ENCODE measurements at regions not wholly inside any gene's neighbourhood (a gene's known extent, or its start where the extent isn't known, plus 50 kb on each side); places are given as distances from the start of the nearest gene placed in this dataset.
A peak's percentile ranks its signal among the peaks of the same experiment; 100 is the strongest.

DNA sequence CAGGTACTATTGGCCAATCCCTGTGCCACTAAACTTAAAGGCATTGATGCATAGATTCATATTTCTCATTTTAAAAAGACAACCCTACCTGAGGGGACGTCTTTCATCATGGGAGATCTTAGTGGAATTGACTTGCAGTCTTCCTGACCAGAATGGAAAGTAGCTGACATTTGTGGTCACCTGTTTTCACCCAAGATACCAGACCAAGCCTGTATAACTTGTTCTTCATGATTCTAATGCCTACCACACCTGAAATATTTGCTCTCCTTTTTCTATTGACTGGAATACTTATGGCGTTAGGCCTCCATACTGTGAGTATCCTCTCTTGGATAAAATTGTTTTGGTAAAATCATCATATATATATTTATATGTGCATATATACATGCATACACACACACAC lies 54.7 kb upstream of the XCR1 start:
- 55 to 74% methylated on average over 2 of the region's 2 CpGs for WGBS, 2 experiments (ENCODE audit: low coverage in 1 of 2, low lambda C conversion rate in 2 of 2, missing lambda C conversion rate in 2 of 2)
- Histone ChIP-seq H3K9me3 (ENCODE audit: low read depth) (no peaks in the 10 kb centered on the region), H3K4me2 (ENCODE audit: unreplicated experiment) (no peak overlapping the region), H3K9me2 (ENCODE audit: insufficient read depth) (no peaks in the 10 kb centered on the region), H2AFZ (no peak overlapping the region), H3K27ac (no peak overlapping the region), H3K27me3 (replicated peaks; ENCODE audit: insufficient read depth) (no peaks in the 10 kb centered on the region), H3K4me3 (no peak overlapping the region), H3K79me2 (ENCODE audit: insufficient read depth) (no peaks in the 10 kb centered on the region), H4K20me1 (ENCODE audit: insufficient read depth) (no peaks in the 10 kb centered on the region), H3K4me1 (ENCODE audit: insufficient read depth) (no peaks in the 10 kb centered on the region), H3F3A (ENCODE audit: insufficient read depth) (no peaks in the 10 kb centered on the region), H3K9ac (no peak overlapping the region), H3K36me3 (ENCODE audit: low read depth) (no peaks in the 10 kb centered on the region)
- TF ChIP-seq EZH2 (IDR thresholded peaks at IDR 0.05; ENCODE audit: insufficient read depth, poor library complexity, severe bottlenecking) = no peak
- TF ChIP-seq EZH2phosphoT487 (IDR thresholded peaks at IDR 0.05; ENCODE audit: insufficient read depth, low read depth) = no peak
- in situ Hi-C loops (cut with MboI) = loop anchor here (10.0 to 25.0 kb wide), 2 partner anchors 283 to 570 kb away; no protein-coding TSS in a partner anchor
- no peak for DNase-seq

DNA sequence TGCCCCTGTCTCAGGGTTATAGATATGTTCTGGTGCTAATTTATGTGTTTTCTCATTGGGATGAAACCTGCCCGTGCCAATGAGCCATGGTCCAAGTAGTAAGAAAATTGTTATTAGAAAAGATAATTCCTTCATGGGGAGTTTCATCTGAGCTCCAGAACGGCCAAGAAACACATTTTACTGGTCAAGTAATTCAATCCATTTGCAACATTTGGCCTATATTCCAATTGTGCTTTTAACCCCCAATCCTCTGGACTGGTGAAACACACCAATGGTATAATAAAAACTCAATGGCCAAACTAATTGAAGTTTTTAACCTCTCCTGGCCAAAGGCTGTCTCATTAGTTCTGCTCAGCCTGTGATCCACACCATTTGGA lies 53.7 kb upstream of the XCR1 start:
- Histone ChIP-seq H2AFZ (no peak overlapping the region), H3K9ac (no peak overlapping the region), H3K36me3 (ENCODE audit: low read depth) (no peaks in the 10 kb centered on the region), H3F3A (ENCODE audit: insufficient read depth) (no peaks in the 10 kb centered on the region), H3K27ac (no peak overlapping the region), H3K4me3 (no peak overlapping the region), H3K4me2 (ENCODE audit: unreplicated experiment) (no peak overlapping the region), H3K27me3 (replicated peaks; ENCODE audit: insufficient read depth) (no peaks in the 10 kb centered on the region), H3K9me2 (ENCODE audit: insufficient read depth) (no peaks in the 10 kb centered on the region), H3K79me2 (ENCODE audit: insufficient read depth) (no peaks in the 10 kb centered on the region), H3K4me1 (ENCODE audit: insufficient read depth) (no peaks in the 10 kb centered on the region), H4K20me1 (ENCODE audit: insufficient read depth) (no peaks in the 10 kb centered on the region), H3K9me3 (ENCODE audit: low read depth) (no peaks in the 10 kb centered on the region)
- no peak for TF ChIP-seq EZH2 (IDR thresholded peaks at IDR 0.05; ENCODE audit: insufficient read depth, poor library complexity, severe bottlenecking)
- TF ChIP-seq EZH2phosphoT487 (IDR thresholded peaks at IDR 0.05; ENCODE audit: insufficient read depth, low read depth) = no peak
- no peak for DNase-seq
- WGBS, 2 experiments (ENCODE audit: low coverage in 1 of 2, low lambda C conversion rate in 2 of 2, missing lambda C conversion rate in 2 of 2) = 17 to 25% methylated on average over 2 of the region's 2 CpGs
- in situ Hi-C loops (cut with MboI) = loop anchor here (10.0 to 25.0 kb wide), 2 partner anchors 284 to 569 kb away; no protein-coding TSS in a partner anchor

DNA sequence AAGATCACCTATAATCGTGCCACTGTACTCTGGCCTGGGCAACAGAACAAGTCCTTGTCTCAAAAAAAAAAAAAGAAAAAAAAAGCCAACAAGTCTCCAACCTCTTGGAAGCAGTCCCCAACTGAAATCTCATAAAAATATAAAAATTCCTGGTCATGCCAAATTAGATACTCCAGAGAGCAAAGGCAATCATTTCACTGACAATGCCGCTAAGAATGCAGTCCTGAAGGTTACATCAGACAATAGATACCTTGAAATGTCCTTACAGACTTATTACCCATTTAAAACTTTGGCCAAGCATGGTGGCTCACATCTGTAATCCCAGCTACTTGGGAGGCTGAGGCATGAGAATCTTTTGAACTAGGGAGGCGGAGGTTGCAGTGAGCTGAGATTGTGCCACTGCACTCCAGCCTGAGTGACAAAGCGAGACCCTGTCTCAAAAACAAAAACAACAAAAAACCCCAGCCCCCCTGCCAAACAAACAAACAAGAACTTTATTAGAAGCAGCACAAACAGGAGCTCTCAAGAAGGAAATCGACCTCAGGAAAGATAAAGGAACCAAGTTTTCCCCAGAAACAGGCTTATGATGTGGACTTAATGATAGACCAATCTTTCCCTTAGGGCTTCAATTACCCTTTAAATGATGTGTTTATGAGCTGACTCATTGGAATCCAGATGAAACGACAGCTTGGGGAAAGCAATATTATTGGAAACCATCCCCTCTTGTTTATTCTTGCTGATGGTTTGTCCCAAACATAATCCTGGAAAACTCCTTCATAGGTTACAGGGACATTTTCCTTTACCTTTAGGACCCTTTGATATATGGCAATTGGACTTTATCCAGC lies 53.1 kb upstream of the XCR1 start:
- no peaks in the 10 kb centered on the region for H3F3A ChIP-seq (ENCODE audit: insufficient read depth)
- peak; percentile 34 for DNase-seq
- H3K36me3 ChIP-seq (ENCODE audit: low read depth) = no peaks in the 10 kb centered on the region
- no peaks in the 10 kb centered on the region for H3K4me1 ChIP-seq (ENCODE audit: insufficient read depth)
- H3K27me3 ChIP-seq (replicated peaks; ENCODE audit: insufficient read depth) = no peaks in the 10 kb centered on the region
- H3K9ac ChIP-seq = no peak overlapping the region
- H3K4me2 ChIP-seq (ENCODE audit: unreplicated experiment) = no peak overlapping the region
- no peak overlapping the region for H2AFZ ChIP-seq
- H4K20me1 ChIP-seq (ENCODE audit: insufficient read depth) = no peaks in the 10 kb centered on the region
- no peaks in the 10 kb centered on the region for H3K9me3 ChIP-seq (ENCODE audit: low read depth)
- in situ Hi-C loops (cut with MboI) = loop anchor here (10.0 to 25.0 kb wide), 2 partner anchors 284 to 568 kb away; no protein-coding TSS in a partner anchor
- WGBS, 2 experiments (ENCODE audit: low coverage in 1 of 2, low lambda C conversion rate in 2 of 2, missing lambda C conversion rate in 2 of 2) = 41 to 44% methylated on average over 6 of the region's 6 CpGs
- H3K27ac ChIP-seq = no peak overlapping the region
- no peak overlapping the region for H3K4me3 ChIP-seq
- no peaks in the 10 kb centered on the region for H3K9me2 ChIP-seq (ENCODE audit: insufficient read depth)
- H3K79me2 ChIP-seq (ENCODE audit: insufficient read depth) = no peaks in the 10 kb centered on the region
- TF ChIP-seq EZH2phosphoT487 (IDR thresholded peaks at IDR 0.05; ENCODE audit: insufficient read depth, low read depth) = no peak
- no peak for TF ChIP-seq EZH2 (IDR thresholded peaks at IDR 0.05; ENCODE audit: insufficient read depth, poor library complexity, severe bottlenecking)

DNA sequence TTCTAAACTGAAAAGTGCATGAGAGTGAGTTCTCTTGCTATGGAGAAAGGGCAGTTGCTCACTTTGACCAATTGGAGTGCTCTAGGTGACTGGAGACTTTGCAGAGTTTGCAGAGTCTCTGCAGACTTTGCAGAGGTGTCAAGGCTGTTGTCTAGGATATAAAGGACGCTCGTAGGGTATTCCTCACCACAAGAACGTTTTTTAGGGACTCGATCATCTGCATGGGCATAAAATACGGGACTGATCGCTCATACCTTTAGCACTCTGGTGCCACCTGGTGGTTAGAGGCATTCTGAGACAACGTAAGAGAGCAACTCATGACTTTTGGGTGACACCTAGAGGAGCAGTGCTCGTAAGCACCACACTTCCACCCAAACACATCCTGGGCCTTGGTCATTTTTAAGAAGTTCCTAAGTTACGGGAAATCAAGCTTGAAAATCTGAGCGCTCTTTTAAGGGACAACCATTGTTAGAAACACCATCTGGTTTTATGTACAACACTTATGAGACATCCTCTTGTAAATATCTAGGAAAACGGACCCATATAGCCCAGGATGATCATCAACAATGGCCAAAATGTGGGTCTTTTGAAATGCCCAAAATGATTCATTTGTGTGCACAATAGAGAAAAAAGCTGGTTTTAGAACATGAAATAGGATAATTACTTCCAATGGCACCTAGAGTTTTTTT lies 51.6 kb upstream of the XCR1 start:
- Histone ChIP-seq H3K27ac (no peak overlapping the region), H3K9me3 (ENCODE audit: low read depth) (no peaks in the 10 kb centered on the region), H3F3A (ENCODE audit: insufficient read depth) (no peaks in the 10 kb centered on the region), H2AFZ (peak overlapping the region; percentile 72), H3K9ac (no peak overlapping the region), H3K79me2 (ENCODE audit: insufficient read depth) (no peaks in the 10 kb centered on the region), H3K4me3 (peak overlapping the region; percentile 61), H3K9me2 (ENCODE audit: insufficient read depth) (no peaks in the 10 kb centered on the region), H3K4me2 (ENCODE audit: unreplicated experiment) (peak overlapping the region; percentile 79), H3K27me3 (replicated peaks; ENCODE audit: insufficient read depth) (no peaks in the 10 kb centered on the region), H3K4me1 (ENCODE audit: insufficient read depth) (no peaks in the 10 kb centered on the region), H3K36me3 (ENCODE audit: low read depth) (no peaks in the 10 kb centered on the region), H4K20me1 (ENCODE audit: insufficient read depth) (no peaks in the 10 kb centered on the region)
- TF ChIP-seq EZH2 (IDR thresholded peaks at IDR 0.05; ENCODE audit: insufficient read depth, poor library complexity, severe bottlenecking) (no peak), EZH2phosphoT487 (IDR thresholded peaks at IDR 0.05; ENCODE audit: insufficient read depth, low read depth) (no peak)
- in situ Hi-C loops (cut with MboI) = loop anchor here (25.0 kb wide), 1 partner anchor 567 kb away; no protein-coding TSS in a partner anchor
- peak; percentile 92 for DNase-seq
- 7 to 8% methylated on average over 11 of the region's 11 CpGs for whole genome bisulfite sequencing, 2 experiments (ENCODE audit: low coverage in 1 of 2, low lambda C conversion rate in 2 of 2, missing lambda C conversion rate in 2 of 2)
